GM08714 (cell line): ENCODE measurements at regions not wholly inside any gene's neighbourhood (a gene's known extent, or its start where the extent isn't known, plus 50 kb on each side); places are given as distances from the start of the nearest gene placed in this dataset.
"Not testable (repeated sequence)": the region's sequence is repeated elsewhere in the genome, so short reads cannot be mapped to it uniquely, and the experiment has no call there.

Experiments used
- H3K4me3 ChIP-seq: fragments of 200-500 bp; sonication (Bioruptor generic); 2 replicates; pipeline ENCODE4 v1.5.1; 2014; ENCODE audit warnings: mild to moderate bottlenecking, low read length, inconsistent platforms
- ZNF274 ChIP-seq: IDR thresholded peaks from 2 replicates; pipeline ENCODE4 v1.6.1; 2012; ENCODE audit warnings: mild to moderate bottlenecking, low read depth, low read length

- no peak overlapping the region for H3K4me3 ChIP-seq
- no peak for TF ChIP-seq ZNF274
Observed at GRCh38 chr21:17231771-17232170, 281.1 kb upstream of the CXADR start.

- TF ChIP-seq ZNF274 = no peak
- no peak overlapping the region for H3K4me3 ChIP-seq
Observed at GRCh38 chr21:17238468-17238867, 274.4 kb upstream of the CXADR start.

- no peak overlapping the region for H3K4me3 ChIP-seq
- TF ChIP-seq ZNF274 = no peak
Observed at GRCh38 chr21:17250778-17251241, 262.0 kb upstream of the CXADR start.

- H3K4me3 ChIP-seq = no peak overlapping the region
- no peak for TF ChIP-seq ZNF274
Observed at GRCh38 chr21:17257784-17258183, 255.1 kb upstream of the CXADR start.

GRCh38 chr21:17264182-17264581 lies 248.7 kb upstream of the CXADR start:
- H3K4me3 ChIP-seq = no peak overlapping the region
- TF ChIP-seq ZNF274 = no peak

- no peak overlapping the region for H3K4me3 ChIP-seq
- no peak for TF ChIP-seq ZNF274
Observed at GRCh38 chr21:17269760-17270159, 243.1 kb upstream of the CXADR start.

GRCh38 chr21:17270229-17270628 lies 242.6 kb upstream of the CXADR start:
- no peak for TF ChIP-seq ZNF274
- no peak overlapping the region for H3K4me3 ChIP-seq

- TF ChIP-seq ZNF274 = no peak
- no peak overlapping the region for H3K4me3 ChIP-seq
Observed at GRCh38 chr21:17279663-17280062, 233.2 kb upstream of the CXADR start.

- not testable (repeated sequence) for H3K4me3 ChIP-seq
Observed at GRCh38 chr21:17293016-17293562, 219.8 kb upstream of the CXADR start.

GRCh38 chr21:17295997-17296396 lies 216.8 kb upstream of the CXADR start:
- H3K4me3 ChIP-seq = no peak overlapping the region
- TF ChIP-seq ZNF274 = no peak

- not testable (repeated sequence) for H3K4me3 ChIP-seq
Observed at GRCh38 chr21:17299576-17299975, 213.3 kb upstream of the CXADR start.

- not testable (repeated sequence) for H3K4me3 ChIP-seq
Observed at GRCh38 chr21:17327715-17328114, 185.1 kb upstream of the CXADR start.

- no peak for TF ChIP-seq ZNF274
- H3K4me3 ChIP-seq = no peak overlapping the region
Observed at GRCh38 chr21:17334484-17334883, 178.4 kb upstream of the CXADR start.

- no peak for TF ChIP-seq ZNF274
- H3K4me3 ChIP-seq = no peak overlapping the region
Observed at GRCh38 chr21:17340081-17340480, 172.8 kb upstream of the CXADR start.

- no peak for TF ChIP-seq ZNF274
- no peak overlapping the region for H3K4me3 ChIP-seq
Observed at GRCh38 chr21:17343055-17343454, 169.8 kb upstream of the CXADR start.

- no peak overlapping the region for H3K4me3 ChIP-seq
- no peak for TF ChIP-seq ZNF274
Observed at GRCh38 chr21:17348357-17348756, 164.5 kb upstream of the CXADR start.
